ENCODE measurements at regions not wholly inside any gene's neighbourhood (a gene's known extent, or its start where the extent isn't known, plus 50 kb on each side); places are given as distances from the start of the nearest gene placed in this dataset.

DNA sequence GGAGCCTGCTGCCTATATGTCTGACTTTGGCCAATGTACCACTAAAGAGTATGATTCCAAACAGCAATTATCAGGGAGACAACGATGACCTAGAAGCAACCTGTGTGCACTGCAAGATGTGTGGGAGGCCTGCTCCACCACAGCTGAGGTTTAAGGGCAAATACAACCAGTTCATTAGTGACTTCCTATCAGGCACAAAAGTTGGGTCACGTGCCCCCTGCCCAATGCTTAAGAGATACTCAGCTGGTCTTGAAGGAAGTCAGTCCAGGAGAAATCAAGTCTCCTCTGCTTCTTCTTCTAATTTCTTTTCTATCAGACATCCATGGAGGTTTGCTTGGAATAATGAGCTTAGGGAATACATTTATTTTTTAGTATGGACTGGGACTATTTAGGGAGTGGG, 296.0 kb downstream of the HLX start:
- Mint-ChIP-seq H3K27me3 (ENCODE audit: low read depth) (peaks cover 22% of the 10 kb centered on the region), H3K9me3 (ENCODE audit: low read depth) (peaks cover 9% of the 10 kb centered on the region), H3K27ac (ENCODE audit: unreplicated experiment) (no peak overlapping the region), H3K4me3 (ENCODE audit: unreplicated experiment) (no peak overlapping the region), H3K4me1 (ENCODE audit: low read depth) (no peaks in the 10 kb centered on the region), H3K36me3 (ENCODE audit: low read depth) (no peaks in the 10 kb centered on the region)
- DNase-seq (ENCODE audit: low spot score), result no peak
- TF ChIP-seq, protein P1, sequence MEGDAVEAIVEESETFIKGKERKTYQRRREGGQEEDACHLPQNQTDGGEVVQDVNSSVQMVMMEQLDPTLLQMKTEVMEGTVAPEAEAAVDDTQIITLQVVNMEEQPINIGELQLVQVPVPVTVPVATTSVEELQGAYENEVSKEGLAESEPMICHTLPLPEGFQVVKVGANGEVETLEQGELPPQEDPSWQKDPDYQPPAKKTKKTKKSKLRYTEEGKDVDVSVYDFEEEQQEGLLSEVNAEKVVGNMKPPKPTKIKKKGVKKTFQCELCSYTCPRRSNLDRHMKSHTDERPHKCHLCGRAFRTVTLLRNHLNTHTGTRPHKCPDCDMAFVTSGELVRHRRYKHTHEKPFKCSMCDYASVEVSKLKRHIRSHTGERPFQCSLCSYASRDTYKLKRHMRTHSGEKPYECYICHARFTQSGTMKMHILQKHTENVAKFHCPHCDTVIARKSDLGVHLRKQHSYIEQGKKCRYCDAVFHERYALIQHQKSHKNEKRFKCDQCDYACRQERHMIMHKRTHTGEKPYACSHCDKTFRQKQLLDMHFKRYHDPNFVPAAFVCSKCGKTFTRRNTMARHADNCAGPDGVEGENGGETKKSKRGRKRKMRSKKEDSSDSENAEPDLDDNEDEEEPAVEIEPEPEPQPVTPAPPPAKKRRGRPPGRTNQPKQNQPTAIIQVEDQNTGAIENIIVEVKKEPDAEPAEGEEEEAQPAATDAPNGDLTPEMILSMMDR (IDR thresholded peaks at IDR 0.05), result no peak

DNA sequence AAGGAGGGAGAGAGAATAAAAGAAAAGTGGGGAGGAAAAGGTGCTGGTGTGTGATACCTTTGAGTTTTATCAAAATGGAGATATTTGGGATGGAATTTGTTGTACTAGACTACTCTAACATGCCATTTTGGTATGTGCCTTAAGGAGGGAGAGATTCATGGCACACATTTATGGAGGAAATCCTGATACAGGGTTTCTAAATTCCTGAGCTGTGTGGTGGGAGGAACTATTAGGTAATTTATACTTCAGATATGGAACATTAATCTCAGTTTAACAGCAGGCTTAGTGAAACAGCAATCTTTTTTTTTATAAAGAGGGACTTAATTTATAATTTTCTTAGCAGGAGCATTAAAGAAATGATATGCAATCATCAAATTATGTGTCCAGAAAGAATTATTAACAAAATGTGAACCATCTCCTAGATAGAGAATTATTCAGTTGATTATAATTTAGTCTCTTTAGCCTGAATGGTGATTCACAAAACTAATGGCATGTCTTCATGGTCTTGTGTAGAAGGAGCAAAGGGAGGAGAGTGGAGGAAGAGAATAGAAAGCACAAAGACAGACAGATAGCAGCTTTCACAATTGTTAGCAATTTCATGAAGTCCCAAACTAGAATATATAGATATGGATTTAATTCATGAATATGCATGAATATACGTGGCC, 301.6 kb downstream of the HLX start:
- H3K36me3 Mint-ChIP-seq (ENCODE audit: low read depth), result peaks cover 2% of the 10 kb centered on the region
- TF ChIP-seq, protein P1 (IDR thresholded peaks at IDR 0.05), result no peak
- H3K4me3 Mint-ChIP-seq (ENCODE audit: unreplicated experiment), result no peak overlapping the region
- DNase-seq (ENCODE audit: low spot score), result no peak
- no peaks in the 10 kb centered on the region for H3K4me1 Mint-ChIP-seq (ENCODE audit: low read depth)
- H3K27ac Mint-ChIP-seq (ENCODE audit: unreplicated experiment), result no peak overlapping the region
- H3K9me3 Mint-ChIP-seq (ENCODE audit: low read depth), result no peaks in the 10 kb centered on the region
- H3K27me3 Mint-ChIP-seq (ENCODE audit: low read depth), result peaks cover 36% of the 10 kb centered on the region

DNA sequence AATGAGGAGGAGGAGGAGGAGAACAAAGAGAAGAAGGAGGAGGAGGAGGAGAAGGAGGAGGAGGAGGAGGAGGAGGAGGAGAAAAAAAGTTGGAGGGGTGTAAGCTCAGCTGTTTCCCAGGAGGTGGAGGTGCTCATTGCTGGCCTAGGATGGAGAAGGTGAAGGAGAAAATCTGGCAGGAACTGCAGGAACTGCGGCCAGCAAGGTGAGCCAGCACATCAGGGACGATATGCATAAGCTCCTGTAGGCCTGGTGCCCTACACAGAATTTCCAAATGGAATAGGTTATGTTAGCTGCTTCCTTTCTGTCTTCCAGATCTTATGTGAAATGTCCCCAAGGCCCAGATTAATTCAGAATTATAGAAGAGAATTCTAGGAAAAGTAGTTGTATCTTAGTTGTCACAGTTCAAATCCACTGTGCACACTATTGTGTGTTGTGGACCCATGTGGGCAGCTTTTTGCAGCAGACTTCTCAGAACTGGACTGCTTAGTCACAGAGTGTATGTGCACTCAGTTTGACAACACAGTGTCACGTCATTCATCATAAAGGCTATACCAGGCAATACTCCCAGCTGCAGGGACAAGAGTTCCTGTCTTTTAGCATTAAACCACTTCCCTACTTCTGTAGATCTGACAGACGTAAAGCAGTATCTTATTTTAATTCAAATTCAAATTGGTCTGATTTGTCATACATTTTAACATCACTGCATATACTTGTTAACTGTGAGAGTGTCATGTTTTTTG, 303.7 kb downstream of the HLX start:
- no peaks in the 10 kb centered on the region for H3K9me3 Mint-ChIP-seq (ENCODE audit: low read depth)
- TF ChIP-seq, protein P1 (IDR thresholded peaks at IDR 0.05), result no peak
- H3K4me1 Mint-ChIP-seq (ENCODE audit: low read depth), result no peaks in the 10 kb centered on the region
- peaks cover 2% of the 10 kb centered on the region for H3K36me3 Mint-ChIP-seq (ENCODE audit: low read depth)
- DNase-seq (ENCODE audit: low spot score), result no peak
- H3K27me3 Mint-ChIP-seq (ENCODE audit: low read depth), result peaks cover 34% of the 10 kb centered on the region
- H3K4me3 Mint-ChIP-seq (ENCODE audit: unreplicated experiment), result no peak overlapping the region
- H3K27ac Mint-ChIP-seq (ENCODE audit: unreplicated experiment), result no peak overlapping the region

DNA sequence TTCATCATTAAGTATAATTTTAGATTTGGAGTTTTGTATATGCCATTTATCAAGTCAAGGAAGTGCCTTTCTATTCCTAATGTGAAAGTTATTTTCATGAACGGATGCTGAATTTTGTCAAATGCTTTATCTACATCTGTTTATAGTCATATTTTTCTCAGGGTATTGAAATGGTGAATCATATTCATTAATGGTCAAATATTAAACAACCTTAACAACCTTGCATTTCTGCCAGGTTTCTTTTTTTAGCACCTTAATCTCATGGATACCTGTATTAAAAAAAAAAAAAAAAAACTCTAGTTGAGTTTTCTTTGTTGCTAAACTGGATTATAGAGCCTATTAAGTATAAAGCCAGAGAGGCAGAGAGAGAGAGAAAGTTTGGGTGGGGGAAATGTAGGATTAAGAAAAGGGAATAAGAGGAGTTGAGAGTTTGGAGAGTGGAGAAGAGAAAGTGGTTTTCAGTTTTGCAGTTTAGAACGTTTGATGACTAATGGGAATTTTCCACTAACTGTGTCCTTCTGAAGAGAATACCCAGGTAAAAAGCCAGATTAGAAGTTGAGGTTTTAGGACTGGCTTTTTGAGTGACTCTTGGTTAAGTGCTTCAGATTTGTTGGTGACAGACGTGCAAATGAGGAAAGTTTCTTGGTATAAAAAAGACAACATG, 305.0 kb downstream of the HLX start:
- no peak for DNase-seq (ENCODE audit: low spot score)
- Mint-ChIP-seq H3K27ac (ENCODE audit: unreplicated experiment) (no peak overlapping the region), H3K4me1 (ENCODE audit: low read depth) (no peaks in the 10 kb centered on the region), H3K4me3 (ENCODE audit: unreplicated experiment) (no peak overlapping the region), H3K9me3 (ENCODE audit: low read depth) (no peaks in the 10 kb centered on the region), H3K36me3 (ENCODE audit: low read depth) (peaks cover 2% of the 10 kb centered on the region), H3K27me3 (ENCODE audit: low read depth) (peaks cover 28% of the 10 kb centered on the region)
- TF ChIP-seq, protein P1 (IDR thresholded peaks at IDR 0.05), result no peak

DNA sequence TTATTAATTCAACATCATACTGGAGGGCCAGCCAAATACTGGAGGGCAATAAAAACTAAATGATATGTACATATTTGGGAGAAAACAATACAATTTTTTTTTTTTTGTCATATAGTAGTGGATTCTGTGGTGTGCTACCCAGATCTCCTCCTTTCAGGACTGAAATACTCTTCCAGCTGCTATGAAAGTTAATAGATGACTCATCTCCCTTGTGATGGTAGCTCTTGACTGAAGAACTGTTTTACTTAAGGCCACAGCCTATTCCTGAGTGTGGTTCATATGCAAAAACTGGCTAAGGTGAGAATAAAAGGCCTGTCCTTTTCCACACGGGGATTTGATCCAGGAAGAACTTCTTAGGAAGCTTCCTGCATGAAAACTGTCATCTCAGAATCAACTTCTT, 307.9 kb downstream of the HLX start:
- Mint-ChIP-seq H3K4me1 (ENCODE audit: low read depth) (no peaks in the 10 kb centered on the region), H3K36me3 (ENCODE audit: low read depth) (peaks cover 2% of the 10 kb centered on the region), H3K4me3 (ENCODE audit: unreplicated experiment) (no peak overlapping the region), H3K9me3 (ENCODE audit: low read depth) (no peaks in the 10 kb centered on the region), H3K27ac (ENCODE audit: unreplicated experiment) (no peak overlapping the region), H3K27me3 (ENCODE audit: low read depth) (peaks cover 20% of the 10 kb centered on the region)
- DNase-seq (ENCODE audit: low spot score), result no peak
- TF ChIP-seq, protein P1 (IDR thresholded peaks at IDR 0.05), result no peak
